Stimulated activated CD8-positive, alpha-beta memory T cell treated with anti-CD3 and anti-CD28 coated beads, Interleukin-15, amount 100 ng/mL, for 1 hour (primary cell): ENCODE measurements at regions not wholly inside any gene's neighbourhood (a gene's known extent, or its start where the extent isn't known, plus 50 kb on each side); places are given as distances from the start of the nearest gene placed in this dataset.

Experiments used
- DNase-seq: peaks from one replicate; pipeline ENCODE4 v3.0.0-alpha.2; 2020; ENCODE audit warnings: low read depth

- DNase-seq, result no peak
Observed at GRCh38 chr5:125607018-125607417, 816.2 kb upstream of the GRAMD2B start.

- DNase-seq, result no peak
Observed at GRCh38 chr5:125609011-125609410, 814.2 kb upstream of the GRAMD2B start.

DNA sequence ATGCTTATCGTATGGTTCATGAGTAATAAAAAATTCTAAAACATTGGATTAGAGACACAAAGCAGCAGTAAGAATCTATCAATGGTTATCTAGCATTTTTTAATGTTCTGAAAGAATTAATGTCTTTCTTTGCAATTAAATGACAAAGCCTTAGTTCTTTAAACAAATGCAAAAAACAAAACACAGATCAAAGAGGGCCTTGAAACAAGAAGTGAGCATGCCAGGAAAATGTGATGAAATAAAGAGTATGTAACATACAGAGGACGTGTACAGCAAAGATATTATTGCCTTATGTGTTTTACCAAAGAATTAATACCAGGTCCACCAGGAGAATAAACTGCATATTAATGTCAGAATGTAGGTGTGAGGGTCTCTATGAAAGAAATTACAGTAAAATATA is 812.3 kb upstream of the GRAMD2B start:
- no peak for DNase-seq

DNA sequence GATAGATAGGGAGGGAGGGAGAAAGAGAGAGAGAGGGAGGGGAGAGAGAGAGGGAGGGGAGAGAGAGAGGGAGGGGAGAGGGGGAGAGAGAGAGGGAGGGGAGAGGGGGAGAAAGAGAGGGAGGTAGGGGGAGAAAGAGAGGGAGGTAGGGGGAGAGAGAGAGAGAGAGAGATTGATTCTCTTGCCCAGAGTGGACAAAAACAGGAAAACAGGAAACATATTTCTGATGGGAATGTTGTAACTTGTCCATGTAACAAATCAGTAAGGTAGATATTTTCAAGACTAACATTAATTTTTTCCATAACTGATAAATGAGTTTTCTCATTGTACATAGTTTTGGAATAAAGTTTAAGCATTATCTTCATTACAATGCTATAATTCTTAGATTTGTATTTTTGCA is 811.7 kb upstream of the GRAMD2B start:
- DNase-seq, result no peak

DNA sequence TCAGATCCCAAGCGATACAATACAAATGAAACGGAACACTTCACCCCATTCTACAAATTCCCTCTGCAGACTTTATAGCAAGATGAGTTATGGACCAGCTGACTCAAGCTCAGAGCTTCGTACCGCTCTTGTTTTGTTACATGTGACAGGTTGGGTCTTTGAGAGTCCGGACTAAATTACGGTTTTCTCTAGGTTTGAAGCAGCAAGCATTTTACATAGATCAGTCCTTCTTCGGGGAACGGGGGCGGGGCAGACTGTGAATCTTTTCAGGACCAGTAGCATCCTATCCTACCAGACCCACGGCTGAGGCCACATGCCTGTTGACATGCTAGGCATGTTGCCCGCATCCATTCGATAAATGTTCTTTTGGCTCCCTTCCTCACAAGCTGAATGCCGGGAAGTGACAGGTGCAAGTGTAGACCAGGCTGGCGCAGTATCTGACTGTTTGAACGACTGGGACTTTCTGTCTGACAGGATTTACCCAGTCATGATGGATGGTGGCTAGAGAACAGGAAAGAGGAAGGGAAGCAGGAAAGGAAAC is 811.0 kb upstream of the GRAMD2B start:
- no peak for DNase-seq

- DNase-seq, result no peak
Observed at GRCh38 chr5:125612776-125613175, 810.4 kb upstream of the GRAMD2B start.

- DNase-seq, result no peak
Observed at GRCh38 chr5:125630237-125630636, 793.0 kb upstream of the GRAMD2B start.

DNA sequence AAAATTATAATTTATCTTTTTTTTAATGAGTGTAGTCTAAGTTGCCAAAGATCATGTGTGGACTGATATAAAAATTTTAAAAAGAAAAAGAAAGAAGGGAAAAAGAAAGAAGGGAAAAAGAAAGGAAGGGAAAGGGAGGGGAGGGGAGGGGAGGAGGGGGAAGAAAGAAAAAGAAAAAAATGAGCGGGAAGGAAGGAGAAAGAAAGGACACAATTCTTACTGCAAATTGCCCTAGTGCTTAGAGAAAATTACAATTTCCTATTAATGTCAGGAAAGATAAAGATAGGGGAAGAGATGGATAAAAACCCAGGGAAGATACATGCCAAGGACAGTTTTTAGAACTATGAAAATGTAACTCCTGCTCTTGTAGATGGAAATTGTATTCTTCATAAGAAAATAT is 789.7 kb upstream of the GRAMD2B start:
- DNase-seq, result no peak

DNA sequence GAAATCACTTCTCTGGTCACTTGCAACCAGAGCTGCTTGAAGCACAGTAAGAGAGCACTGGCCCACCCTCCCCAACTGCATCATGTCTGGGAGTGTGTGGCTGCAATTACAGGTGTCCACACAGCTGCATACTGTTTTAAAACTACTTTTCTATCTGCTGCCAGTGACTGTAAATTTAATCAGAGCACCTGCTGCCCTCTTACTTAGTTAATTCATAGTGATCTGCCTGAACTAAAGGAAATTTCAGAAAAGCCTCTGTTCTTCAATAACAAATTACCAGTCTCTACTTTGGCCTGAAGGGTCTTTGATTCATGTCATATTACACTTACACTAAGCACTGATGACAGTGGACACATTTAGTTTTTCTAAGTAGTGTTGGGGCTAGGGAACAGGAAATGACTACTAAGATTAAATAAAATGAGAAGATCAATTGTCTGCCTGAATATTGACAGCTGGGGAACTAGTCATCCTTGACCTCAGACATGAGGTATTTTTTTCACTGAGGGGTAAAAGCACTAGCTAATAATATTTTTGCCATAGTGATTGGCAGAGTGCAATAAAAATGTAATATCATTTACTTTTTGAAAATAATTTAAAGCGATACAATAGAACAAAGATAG is 788.9 kb upstream of the GRAMD2B start:
- DNase-seq, result no peak

GRCh38 chr5:125639858-125640257 is 783.4 kb upstream of the GRAMD2B start:
- no peak for DNase-seq

DNA sequence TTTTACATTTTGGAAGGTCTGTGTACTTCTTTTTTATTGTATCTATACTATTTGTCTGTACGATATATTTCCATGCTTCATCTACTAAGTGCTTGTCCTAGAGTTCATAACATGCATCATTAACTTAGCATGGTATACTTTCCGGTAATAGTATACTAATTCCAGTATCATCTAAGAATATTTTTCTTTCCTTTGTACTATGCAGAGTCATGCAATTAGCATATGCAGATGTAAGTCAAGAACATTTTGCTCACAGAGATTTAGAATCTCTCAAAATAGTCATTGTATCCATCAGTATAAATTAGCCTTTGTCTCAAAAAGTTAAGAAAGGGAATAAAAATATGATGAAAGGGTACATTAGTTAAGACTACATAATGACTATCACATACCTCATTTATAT is 770.4 kb upstream of the GRAMD2B start:
- DNase-seq, result no peak

DNA sequence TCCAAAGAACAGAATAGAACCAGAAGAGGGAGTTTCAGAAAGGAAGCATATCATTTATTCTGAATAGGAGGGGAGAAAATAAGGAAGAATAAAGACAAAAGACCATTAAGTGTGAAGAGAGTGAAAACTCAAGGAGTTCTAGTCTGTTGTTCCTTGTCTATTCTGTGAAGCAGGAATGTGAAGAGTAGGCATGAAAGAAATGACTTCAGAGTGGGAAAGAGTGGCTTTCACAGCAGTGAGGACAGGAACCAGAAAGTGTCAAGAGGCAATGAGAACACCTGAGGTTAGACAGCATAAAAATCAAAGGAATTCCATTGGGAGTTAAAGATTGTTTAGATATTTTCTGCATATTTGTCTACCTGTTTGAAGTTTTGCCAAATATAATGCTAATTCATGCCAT is 768.8 kb upstream of the GRAMD2B start:
- DNase-seq, result no peak

DNA sequence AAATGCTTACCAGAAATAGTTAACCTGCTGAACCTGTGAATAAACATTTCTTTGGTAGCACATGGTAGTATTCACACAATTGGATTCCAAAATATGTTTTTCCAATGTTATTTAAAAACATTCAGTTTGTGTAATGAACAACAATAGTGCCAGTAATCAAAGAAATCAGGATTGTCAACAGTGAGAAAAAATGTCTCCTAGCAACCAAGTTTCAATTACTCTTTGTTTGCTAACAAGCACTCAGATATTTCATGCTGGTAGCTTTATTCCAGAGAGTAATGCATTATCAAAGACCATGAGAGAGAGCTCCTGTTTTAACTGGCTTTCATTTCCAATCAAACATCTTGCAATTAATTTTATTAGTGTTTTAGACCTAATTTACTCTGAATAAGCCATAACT is 768.1 kb upstream of the GRAMD2B start:
- no peak for DNase-seq

GRCh38 chr5:125657936-125658335 is 765.3 kb upstream of the GRAMD2B start:
- DNase-seq, result no peak

DNA sequence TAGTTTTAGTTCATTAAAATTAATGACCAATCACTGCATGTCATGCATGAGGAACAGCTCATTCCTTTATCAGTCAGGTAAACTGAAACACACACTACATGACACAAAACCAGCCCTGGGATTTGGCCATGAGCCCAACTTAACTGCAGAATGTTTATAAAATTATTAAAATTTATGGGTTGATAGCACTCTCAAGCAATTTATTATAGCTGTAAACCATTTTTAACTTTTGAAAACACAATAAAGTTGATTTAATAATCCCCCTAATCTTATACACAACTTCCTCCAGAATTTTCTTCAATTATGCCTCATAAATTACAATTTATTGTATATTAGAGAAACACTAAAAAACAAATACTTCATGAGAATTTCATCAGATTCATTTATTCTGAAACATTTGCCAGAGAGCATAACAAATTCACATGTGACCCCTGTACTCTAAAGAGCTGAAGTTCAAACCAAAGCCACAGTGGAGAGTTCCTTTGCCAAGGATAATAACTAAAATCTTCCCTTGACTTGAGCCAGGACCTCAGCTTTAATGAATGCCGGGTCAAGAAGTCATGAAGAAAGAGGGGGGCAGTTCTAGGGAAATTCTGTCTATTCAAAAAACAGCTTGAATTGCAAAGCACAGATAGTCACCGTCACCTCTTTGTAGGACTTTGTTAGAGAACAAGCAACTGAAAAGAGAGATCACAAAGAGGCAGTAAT is 763.7 kb upstream of the GRAMD2B start:
- DNase-seq, result no peak

- DNase-seq, result no peak
Observed at GRCh38 chr5:125660231-125660895, 762.8 kb upstream of the GRAMD2B start.

DNA sequence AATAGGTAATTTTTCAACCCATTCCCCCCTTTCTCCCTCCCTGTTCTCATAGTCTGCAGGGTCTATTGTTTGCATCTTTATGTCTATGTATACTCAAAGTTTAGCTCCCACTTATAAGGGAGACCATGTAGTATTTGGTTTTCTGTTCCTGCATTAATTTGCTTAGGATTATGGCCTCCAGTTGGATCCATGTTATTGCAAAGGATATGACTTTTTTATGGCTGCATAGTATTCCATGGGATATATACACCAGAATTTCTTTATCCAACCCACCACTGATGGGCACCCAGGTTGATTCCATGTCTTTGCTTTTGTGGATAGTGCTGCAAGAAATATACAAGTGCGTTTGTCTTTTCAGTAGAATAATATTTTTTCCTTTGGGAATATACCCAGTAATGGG is 761.6 kb upstream of the GRAMD2B start:
- no peak for DNase-seq

DNA sequence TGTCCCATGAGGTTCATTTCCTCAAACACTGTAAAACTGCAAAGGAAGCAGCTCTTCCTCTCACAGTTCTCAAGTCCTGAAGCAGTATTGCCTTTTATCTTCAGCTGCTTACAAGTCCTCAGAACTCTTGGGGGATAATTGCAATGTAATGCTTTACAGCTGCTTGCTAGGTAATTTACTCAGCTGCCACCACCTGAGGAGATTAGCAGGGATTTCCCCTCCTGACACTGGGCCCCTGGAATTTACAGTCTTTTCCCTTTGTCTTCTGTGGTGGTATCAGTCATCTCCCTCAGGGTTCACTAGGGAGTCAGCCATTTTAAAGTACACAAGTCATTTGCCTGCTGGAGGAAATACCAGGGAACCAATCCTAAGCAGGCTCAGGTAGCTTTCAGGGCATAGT is 754.3 kb upstream of the GRAMD2B start:
- DNase-seq, result no peak

- no peak for DNase-seq
Observed at GRCh38 chr5:125673359-125673950, 749.8 kb upstream of the GRAMD2B start.

GRCh38 chr5:125679522-125679921 is 743.7 kb upstream of the GRAMD2B start:
- no peak for DNase-seq

DNA sequence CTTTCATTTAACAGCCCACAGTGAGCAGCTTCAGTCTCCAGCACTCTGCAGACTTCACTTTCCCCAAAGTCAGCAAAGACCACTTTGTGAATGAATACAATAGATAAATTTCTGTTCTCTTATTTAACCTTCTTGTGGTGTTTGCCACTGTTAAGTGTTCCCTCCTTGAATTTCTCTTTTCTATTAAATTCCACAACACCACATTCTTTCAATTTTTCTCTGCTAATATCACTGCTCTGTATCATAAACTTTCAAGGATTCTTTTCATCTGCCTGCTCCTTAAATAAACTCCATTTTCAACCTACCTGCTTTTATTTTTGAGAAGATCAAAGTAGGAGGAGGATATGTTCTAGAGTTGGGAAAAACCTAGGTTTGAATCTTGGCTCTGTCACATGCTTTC is 739.5 kb upstream of the GRAMD2B start:
- DNase-seq, result no peak

GRCh38 chr5:125685771-125686170 is 737.4 kb upstream of the GRAMD2B start:
- no peak for DNase-seq
